ENCODE measurements at regions not wholly inside any gene's neighbourhood (a gene's known extent, or its start where the extent isn't known, plus 50 kb on each side); places are given as distances from the start of the nearest gene placed in this dataset.

DNA sequence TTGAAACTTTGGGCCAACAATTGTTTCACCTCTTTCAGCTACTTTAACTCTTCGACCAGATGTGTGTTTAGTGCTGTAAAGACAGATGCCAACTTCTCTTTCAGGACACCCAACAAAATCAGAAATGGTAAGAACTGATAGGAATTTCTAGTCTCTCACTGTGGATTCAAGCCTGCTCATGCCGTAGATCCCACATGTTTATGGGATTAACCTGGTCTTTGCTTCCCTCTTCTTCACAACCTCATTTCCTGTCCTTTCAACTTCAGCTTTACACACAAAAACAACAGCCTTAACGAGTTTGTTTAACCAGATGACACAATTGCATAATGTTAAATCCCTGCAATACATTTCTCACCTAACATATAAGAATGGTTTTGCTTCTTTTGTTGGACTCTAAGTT lies 1031.9 kb upstream of the LRFN5 start:
- no peak for TF ChIP-seq CTCF (IDR thresholded peaks at IDR 0.05)
- no peak for TF ChIP-seq POLR2AphosphoS5 (IDR thresholded peaks at IDR 0.05; ENCODE audit: insufficient read depth in 1 of 2, low read depth in 1 of 2)
- TF ChIP-seq POLR2A (IDR thresholded peaks at IDR 0.05), result no peak
